OCI-LY3 (cell line): ENCODE measurements at regions not wholly inside any gene's neighbourhood (a gene's known extent, or its start where the extent isn't known, plus 50 kb on each side); places are given as distances from the start of the nearest gene placed in this dataset.

ENCODE experiments used
- H2AFZ ChIP-seq: fragments of 200-600, 300-600 bp; shearing (Covaris generic); 2 replicates; pipeline ENCODE4 v1.6.0; 2014; ENCODE audit warnings: antibody characterized with exemption, low read depth, low read length
- H3K27ac ChIP-seq: fragments of 200-600, 300-600 bp; sonication (generic); 2 replicates; pipeline ENCODE4 v1.5.1; 2014; ENCODE audit warnings: mild to moderate bottlenecking, low read length, moderate library complexity, mixed read lengths
- H3K27me3 ChIP-seq: fragments of 200-600, 300-600 bp; sonication (generic); 2 replicates; pipeline ENCODE4 v1.6.1; 2014; ENCODE audit warnings: low read depth, low read length, mixed read lengths
- H3K36me3 ChIP-seq: fragments of 200-600, 300-600 bp; sonication (generic); replicated peaks from 2 replicates; pipeline ENCODE3; 2014; ENCODE audit warnings: low read depth, low read length, mixed read lengths
- H3K4me1 ChIP-seq: fragments of 300-600, 200-600 bp; sonication (generic); 2 replicates; pipeline ENCODE4 v1.6.1; 2014; ENCODE audit warnings: low read length, mixed read lengths
- H3K4me2 ChIP-seq: fragments of 200-600, 300-600 bp; sonication (generic); 2 replicates; pipeline ENCODE4 v1.6.1; 2014; ENCODE audit warnings: low read length, mixed read lengths
- H3K4me3 ChIP-seq: fragments of 300-600, 200-600 bp; sonication (generic); 2 replicates; pipeline ENCODE4 v1.5.1; 2014; ENCODE audit warnings: antibody characterized with exemption, mild to moderate bottlenecking, low read length, moderate library complexity
- H3K79me2 ChIP-seq: fragments of 300-600, 200-600 bp; shearing (Covaris generic); 2 replicates; pipeline ENCODE4 v1.6.1; 2014; ENCODE audit warnings: mild to moderate bottlenecking, low read length, mixed read lengths
- H3K9ac ChIP-seq: fragments of 300-600, 200-600 bp; shearing (Covaris generic); 2 replicates; pipeline ENCODE4 v1.6.0; 2014; ENCODE audit warnings: mild to moderate bottlenecking, low read length, moderate library complexity
- H3K9me3 ChIP-seq: fragments of 200-600, 300-600 bp; shearing (Covaris generic); 2 replicates; pipeline ENCODE4 v1.6.1; 2014; ENCODE audit warnings: low read length, mixed read lengths; ENCODE audit not compliant: insufficient read depth
- H4K20me1 ChIP-seq: fragments of 200-600, 300-600 bp; sonication (generic); 2 replicates; pipeline ENCODE4 v1.6.1; 2016; ENCODE audit warnings: low read length, mixed read lengths; ENCODE audit not compliant: insufficient read depth
- CTCF ChIP-seq: fragments of 200-600, 300-600 bp; sonication (generic); IDR thresholded peaks from 2 replicates; pipeline ENCODE4 v1.5.1; 2014; ENCODE audit warnings: antibody characterized with exemption, low read length, low read depth
- EZH2phosphoT487 ChIP-seq: fragments of 200-600 bp; shearing (Covaris generic); IDR thresholded peaks from 2 replicates; pipeline ENCODE4 v1.6.1; 2018; ENCODE audit warnings: antibody characterized with exemption, mixed run types, low read depth

GRCh38 chr13:59371229-59371628 lies 792.5 kb downstream of the DIAPH3 start:
- no peaks in the 10 kb centered on the region for H3K9me3 ChIP-seq
- H4K20me1 ChIP-seq, result no peaks in the 10 kb centered on the region
- no peak overlapping the region for H3K4me3 ChIP-seq
- no peaks in the 10 kb centered on the region for H3K36me3 ChIP-seq
- H3K27ac ChIP-seq, result no peak overlapping the region
- H3K4me2 ChIP-seq, result no peak overlapping the region
- no peak for TF ChIP-seq CTCF
- TF ChIP-seq EZH2phosphoT487, result no peak
- H3K27me3 ChIP-seq, result peaks cover 7% of the 10 kb centered on the region; the same call in 1 of the 2 replicates
- no peaks in the 10 kb centered on the region for H3K79me2 ChIP-seq
- no peaks in the 10 kb centered on the region for H3K4me1 ChIP-seq
- H2AFZ ChIP-seq, result no peak overlapping the region
- no peak overlapping the region for H3K9ac ChIP-seq

- Histone ChIP-seq H3K4me2 (no peak overlapping the region), H3K9me3 (no peaks in the 10 kb centered on the region), H3K79me2 (no peaks in the 10 kb centered on the region), H3K9ac (no peak overlapping the region), H3K36me3 (no peaks in the 10 kb centered on the region), H3K27me3 (peaks cover 7% of the 10 kb centered on the region; the same call in 1 of the 2 replicates), H3K4me1 (no peaks in the 10 kb centered on the region), H2AFZ (no peak overlapping the region), H3K4me3 (no peak overlapping the region), H4K20me1 (no peaks in the 10 kb centered on the region), H3K27ac (no peak overlapping the region)
- no peak for TF ChIP-seq EZH2phosphoT487
- no peak for TF ChIP-seq CTCF
These were observed 790.4 kb downstream of the DIAPH3 start for GRCh38 chr13:59373341-59373740.

DNA sequence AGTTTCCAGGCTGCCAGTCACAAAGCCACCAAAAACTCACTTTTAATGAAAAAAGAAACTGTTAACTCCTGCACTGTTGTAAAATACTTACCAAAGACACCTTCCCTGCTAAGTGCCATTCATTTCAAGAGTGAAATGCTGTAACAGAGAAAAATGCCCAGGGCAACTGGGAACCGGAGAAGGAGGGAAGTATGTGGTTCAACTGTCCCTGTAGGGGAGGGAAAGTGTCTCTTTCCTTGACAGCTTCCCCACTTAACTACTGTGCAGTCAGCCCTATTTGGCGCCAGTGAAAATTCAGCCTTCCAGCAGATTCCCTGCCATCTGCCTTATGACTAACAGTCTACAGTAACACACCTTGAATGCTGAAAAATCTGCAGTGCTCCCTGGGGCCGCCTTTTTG lies 789.0 kb downstream of the DIAPH3 start:
- no peaks in the 10 kb centered on the region for H3K4me1 ChIP-seq
- H3K36me3 ChIP-seq, result no peaks in the 10 kb centered on the region
- no peaks in the 10 kb centered on the region for H3K9me3 ChIP-seq
- H2AFZ ChIP-seq, result no peak overlapping the region
- H3K4me2 ChIP-seq, result no peak overlapping the region
- no peak overlapping the region for H3K4me3 ChIP-seq
- TF ChIP-seq EZH2phosphoT487 (no peak), CTCF (no peak)
- peaks cover 7% of the 10 kb centered on the region; the same call in 1 of the 2 replicates for H3K27me3 ChIP-seq
- no peaks in the 10 kb centered on the region for H3K79me2 ChIP-seq
- H4K20me1 ChIP-seq, result no peaks in the 10 kb centered on the region
- H3K27ac ChIP-seq, result no peak overlapping the region
- no peak overlapping the region for H3K9ac ChIP-seq

DNA sequence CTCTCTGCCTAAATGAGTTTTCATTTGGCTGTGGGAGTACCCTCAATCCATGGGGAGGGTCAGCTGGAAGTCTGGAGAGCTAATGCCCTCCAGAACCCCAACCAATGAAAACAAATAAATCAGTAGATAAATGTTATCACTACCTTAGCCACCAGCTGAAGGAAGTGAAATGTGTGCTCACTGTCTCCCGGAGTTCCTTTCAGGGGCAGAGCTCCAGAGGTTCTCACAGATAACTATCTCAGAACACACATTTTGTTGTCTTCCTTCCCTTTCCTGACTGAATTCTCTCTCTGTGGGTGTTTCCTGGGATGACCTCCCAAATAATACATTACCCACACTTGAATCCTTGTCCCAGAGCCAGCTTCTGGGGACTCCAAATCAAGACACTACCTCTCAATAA lies 779.6 kb downstream of the DIAPH3 start:
- H3K27me3 ChIP-seq, result no peaks in the 10 kb centered on the region
- TF ChIP-seq CTCF (no peak), EZH2phosphoT487 (no peak)

More for the DNA sequence above, 779.6 kb downstream of the DIAPH3 start:
- no peaks in the 10 kb centered on the region for H3K36me3 ChIP-seq
- H2AFZ ChIP-seq, result no peak overlapping the region
- no peaks in the 10 kb centered on the region for H4K20me1 ChIP-seq
- no peak overlapping the region for H3K4me3 ChIP-seq
- no peak overlapping the region for H3K4me2 ChIP-seq
- H3K79me2 ChIP-seq, result no peaks in the 10 kb centered on the region
- H3K9me3 ChIP-seq, result no peaks in the 10 kb centered on the region
- no peaks in the 10 kb centered on the region for H3K4me1 ChIP-seq
- H3K27ac ChIP-seq, result no peak overlapping the region
- no peak overlapping the region for H3K9ac ChIP-seq
